ENCODE measurements at regions not wholly inside any gene's neighbourhood (a gene's known extent, or its start where the extent isn't known, plus 50 kb on each side); places are given as distances from the start of the nearest gene placed in this dataset.
A peak's percentile ranks its signal among the peaks of the same experiment; 100 is the strongest.
"Not testable (repeated sequence)": the region's sequence is repeated elsewhere in the genome, so short reads cannot be mapped to it uniquely, and the experiment has no call there.

- Histone ChIP-seq H3K4me1 (ENCODE audit: control insufficient read depth, insufficient read depth, low read length) (no peaks in the 10 kb centered on the region), H3K27ac (ENCODE audit: low read depth, low read length) (no peak overlapping the region), H3K36me3 (ENCODE audit: control insufficient read depth, insufficient read depth, low read length) (no peaks in the 10 kb centered on the region), H3K9me3 (ENCODE audit: control insufficient read depth, insufficient read depth, low read length) (no peaks in the 10 kb centered on the region), H3K4me3 (ENCODE audit: low read depth, low read length) (no peak overlapping the region), H3K27me3 (ENCODE audit: control insufficient read depth, insufficient read depth, low read length) (no peaks in the 10 kb centered on the region)
- WGBS (ENCODE audit: insufficient coverage): no CpG with 5 or more reads among the region's 1 CpG
- DNase-seq (ENCODE audit: low read depth in 4 of 6, low spot score in 6 of 6): no peak
These were observed 1870.1 kb downstream of the LRRC4C start for GRCh38 chr11:39589391-39589790.

- no peaks in the 10 kb centered on the region for H3K4me1 ChIP-seq (ENCODE audit: control insufficient read depth, insufficient read depth, low read length)
- DNase-seq (ENCODE audit: low read depth in 4 of 6, low spot score in 6 of 6): peak in 2 of 6 donors; percentile 2 to 78
- H3K36me3 ChIP-seq (ENCODE audit: control insufficient read depth, insufficient read depth, low read length): no peaks in the 10 kb centered on the region
- no peak overlapping the region for H3K4me3 ChIP-seq (ENCODE audit: low read depth, low read length)
- no CpG with 5 or more reads among the region's 1 CpG for WGBS (ENCODE audit: insufficient coverage)
- no peaks in the 10 kb centered on the region for H3K27me3 ChIP-seq (ENCODE audit: control insufficient read depth, insufficient read depth, low read length)
- H3K27ac ChIP-seq (ENCODE audit: low read depth, low read length): no peak overlapping the region
- H3K9me3 ChIP-seq (ENCODE audit: control insufficient read depth, insufficient read depth, low read length): no peaks in the 10 kb centered on the region
These were observed 1873.4 kb downstream of the LRRC4C start for GRCh38 chr11:39586036-39586435.

GRCh38 chr11:39571081-39571480 lies 1888.4 kb downstream of the LRRC4C start:
- Histone ChIP-seq H3K4me1 (ENCODE audit: control insufficient read depth, insufficient read depth, low read length) (no peaks in the 10 kb centered on the region), H3K4me3 (ENCODE audit: low read depth, low read length) (no peak overlapping the region), H3K27ac (ENCODE audit: low read depth, low read length) (no peak overlapping the region), H3K9me3 (ENCODE audit: control insufficient read depth, insufficient read depth, low read length) (no peaks in the 10 kb centered on the region), H3K36me3 (ENCODE audit: control insufficient read depth, insufficient read depth, low read length) (no peaks in the 10 kb centered on the region), H3K27me3 (ENCODE audit: control insufficient read depth, insufficient read depth, low read length) (no peaks in the 10 kb centered on the region)
- no peak for DNase-seq (ENCODE audit: low read depth in 4 of 6, low spot score in 6 of 6)

GRCh38 chr11:39570526-39570925 lies 1888.9 kb downstream of the LRRC4C start:
- Histone ChIP-seq H3K27ac (ENCODE audit: low read depth, low read length) (no peak overlapping the region), H3K36me3 (ENCODE audit: control insufficient read depth, insufficient read depth, low read length) (no peaks in the 10 kb centered on the region), H3K9me3 (ENCODE audit: control insufficient read depth, insufficient read depth, low read length) (no peaks in the 10 kb centered on the region), H3K4me3 (ENCODE audit: low read depth, low read length) (no peak overlapping the region), H3K4me1 (ENCODE audit: control insufficient read depth, insufficient read depth, low read length) (no peaks in the 10 kb centered on the region), H3K27me3 (ENCODE audit: control insufficient read depth, insufficient read depth, low read length) (no peaks in the 10 kb centered on the region)
- DNase-seq (ENCODE audit: low read depth in 4 of 6, low spot score in 6 of 6): peak in 1 of 6 donors; percentile 17

- no CpG with 5 or more reads among the region's 2 CpGs for WGBS (ENCODE audit: insufficient coverage)
- Histone ChIP-seq H3K27ac (ENCODE audit: low read depth, low read length) (no peak overlapping the region), H3K4me1 (ENCODE audit: control insufficient read depth, insufficient read depth, low read length) (no peaks in the 10 kb centered on the region)
These were observed 1889.7 kb downstream of the LRRC4C start for GRCh38 chr11:39569789-39570188.

GRCh38 chr11:39542460-39542859 lies 1917.0 kb downstream of the LRRC4C start:
- Histone ChIP-seq H3K9me3 (ENCODE audit: control insufficient read depth, insufficient read depth, low read length) (no peaks in the 10 kb centered on the region), H3K36me3 (ENCODE audit: control insufficient read depth, insufficient read depth, low read length) (no peaks in the 10 kb centered on the region), H3K27ac (ENCODE audit: low read depth, low read length) (no peak overlapping the region), H3K27me3 (ENCODE audit: control insufficient read depth, insufficient read depth, low read length) (no peaks in the 10 kb centered on the region), H3K4me3 (ENCODE audit: low read depth, low read length) (no peak overlapping the region), H3K4me1 (ENCODE audit: control insufficient read depth, insufficient read depth, low read length) (no peaks in the 10 kb centered on the region)
- DNase-seq (ENCODE audit: low read depth in 4 of 6, low spot score in 6 of 6): peak in 1 of 6 donors; percentile 21

More at GRCh38 chr11:39569789-39570188, 1889.7 kb downstream of the LRRC4C start:
- Histone ChIP-seq H3K4me3 (ENCODE audit: low read depth, low read length) (no peak overlapping the region), H3K36me3 (ENCODE audit: control insufficient read depth, insufficient read depth, low read length) (no peaks in the 10 kb centered on the region), H3K9me3 (ENCODE audit: control insufficient read depth, insufficient read depth, low read length) (no peaks in the 10 kb centered on the region), H3K27me3 (ENCODE audit: control insufficient read depth, insufficient read depth, low read length) (no peaks in the 10 kb centered on the region)
- DNase-seq (ENCODE audit: low read depth in 4 of 6, low spot score in 6 of 6): peak in 1 of 6 donors; percentile 6

GRCh38 chr11:39541945-39542351 lies 1917.5 kb downstream of the LRRC4C start:
- DNase-seq (ENCODE audit: low read depth in 4 of 6, low spot score in 6 of 6): no peak
- no peak overlapping the region for H3K4me3 ChIP-seq (ENCODE audit: low read depth, low read length)
- H3K27ac ChIP-seq (ENCODE audit: low read depth, low read length): no peak overlapping the region
- H3K9me3 ChIP-seq (ENCODE audit: control insufficient read depth, insufficient read depth, low read length): no peaks in the 10 kb centered on the region
- no peaks in the 10 kb centered on the region for H3K4me1 ChIP-seq (ENCODE audit: control insufficient read depth, insufficient read depth, low read length)
- no peaks in the 10 kb centered on the region for H3K27me3 ChIP-seq (ENCODE audit: control insufficient read depth, insufficient read depth, low read length)
- H3K36me3 ChIP-seq (ENCODE audit: control insufficient read depth, insufficient read depth, low read length): no peaks in the 10 kb centered on the region
- WGBS (ENCODE audit: insufficient coverage): no CpG with 5 or more reads among the region's 2 CpGs

- H3K27me3 ChIP-seq (ENCODE audit: control insufficient read depth, insufficient read depth, low read length); H3K4me3 ChIP-seq (ENCODE audit: low read depth, low read length); H3K9me3 ChIP-seq (ENCODE audit: control insufficient read depth, insufficient read depth, low read length); H3K36me3 ChIP-seq (ENCODE audit: control insufficient read depth, insufficient read depth, low read length); H3K4me1 ChIP-seq (ENCODE audit: control insufficient read depth, insufficient read depth, low read length); H3K27ac ChIP-seq (ENCODE audit: low read depth, low read length); DNase-seq (ENCODE audit: low read depth in 4 of 6, low spot score in 6 of 6): not testable (repeated sequence)
- WGBS (ENCODE audit: insufficient coverage): 89% methylated on average over 8 of the region's 8 CpGs
These were observed 1923.1 kb downstream of the LRRC4C start for GRCh38 chr11:39536323-39536722.
